Spleen (tissue), 7 donors: ENCODE measurements at regions not wholly inside any gene's neighbourhood (a gene's known extent, or its start where the extent isn't known, plus 50 kb on each side); places are given as distances from the start of the nearest gene placed in this dataset.

Experiments
- POLR2A ChIP-seq, 3 donors: fragments of 450-650 bp; IDR thresholded peaks; one replicate each; pipeline ENCODE4 v1.5.1; 2017; ENCODE audit warnings: antibody characterized with exemption in 3 of 3, mild to moderate bottlenecking in 1 of 3
- TF ChIP-seq, protein P1 (sequence below), 11 experiments: fragments of 200-600 bp in 7 of 11; fragments of 450-650 bp in 4 of 11; sonication (generic) in 4 of 11; IDR thresholded peaks in 8 of 11; conservative IDR thresholded peaks in 3 of 11; 1 replicate in 7 of 11; 2 replicates in 4 of 11; pipeline versions ENCODE4 v1.4.0 to v1.8.0; 2016 to 2021; ENCODE audit warnings: antibody characterized with exemption in 11 of 11, inconsistent platforms in 4 of 11, mild to moderate bottlenecking in 1 of 11
- donor health status: DM: no; HTN: no; CAD: no; lungs with moderate emphysema.
- donor health status: DM: no; HTN: no; CAD: no.
- donor health status: DM: no; HTN: no; CAD: no.

DNA sequence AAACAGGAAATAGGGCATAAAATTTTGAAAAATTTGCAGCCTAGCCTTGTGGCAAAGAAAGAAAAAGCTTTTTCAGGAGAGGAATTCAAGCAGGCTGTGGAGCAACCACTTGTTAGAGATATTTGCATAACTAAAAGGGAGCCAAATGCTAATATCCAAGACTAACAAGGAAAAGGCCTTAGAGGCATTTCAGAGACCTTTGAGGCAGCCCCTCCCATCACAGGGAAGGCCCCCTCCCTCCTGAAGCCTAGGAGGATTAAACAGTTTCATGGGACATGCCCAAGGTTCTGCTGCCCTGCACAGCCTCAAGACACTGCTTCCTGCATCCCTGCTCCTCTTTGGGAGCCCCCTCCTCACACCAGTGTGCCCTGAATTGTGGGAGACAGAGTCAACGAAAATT is 275.4 kb upstream of the SFRP2 start:
- TF ChIP-seq, protein P1, sequence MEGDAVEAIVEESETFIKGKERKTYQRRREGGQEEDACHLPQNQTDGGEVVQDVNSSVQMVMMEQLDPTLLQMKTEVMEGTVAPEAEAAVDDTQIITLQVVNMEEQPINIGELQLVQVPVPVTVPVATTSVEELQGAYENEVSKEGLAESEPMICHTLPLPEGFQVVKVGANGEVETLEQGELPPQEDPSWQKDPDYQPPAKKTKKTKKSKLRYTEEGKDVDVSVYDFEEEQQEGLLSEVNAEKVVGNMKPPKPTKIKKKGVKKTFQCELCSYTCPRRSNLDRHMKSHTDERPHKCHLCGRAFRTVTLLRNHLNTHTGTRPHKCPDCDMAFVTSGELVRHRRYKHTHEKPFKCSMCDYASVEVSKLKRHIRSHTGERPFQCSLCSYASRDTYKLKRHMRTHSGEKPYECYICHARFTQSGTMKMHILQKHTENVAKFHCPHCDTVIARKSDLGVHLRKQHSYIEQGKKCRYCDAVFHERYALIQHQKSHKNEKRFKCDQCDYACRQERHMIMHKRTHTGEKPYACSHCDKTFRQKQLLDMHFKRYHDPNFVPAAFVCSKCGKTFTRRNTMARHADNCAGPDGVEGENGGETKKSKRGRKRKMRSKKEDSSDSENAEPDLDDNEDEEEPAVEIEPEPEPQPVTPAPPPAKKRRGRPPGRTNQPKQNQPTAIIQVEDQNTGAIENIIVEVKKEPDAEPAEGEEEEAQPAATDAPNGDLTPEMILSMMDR (IDR thresholded peaks at IDR 0.05 in 8 of 11, conservative IDR thresholded peaks at IDR 0.05 in 3 of 11), result no peak
- no peak for TF ChIP-seq POLR2A (IDR thresholded peaks at IDR 0.05)
